Cardiac muscle cell (in vitro differentiated cells and primary cell): ENCODE measurements at regions not wholly inside any gene's neighbourhood (a gene's known extent, or its start where the extent isn't known, plus 50 kb on each side); places are given as distances from the start of the nearest gene placed in this dataset.

Experiments used
- DNase-seq, 2 donors: peaks; one replicate each; pipeline versions ENCODE4 v3.0.0 to v3.0.0-alpha.2; 2010 to 2017; ENCODE audit warnings: low read depth in 1 of 2, low spot score in 1 of 2
- H3K27ac ChIP-seq: fragments of 200-600 bp; sonication (generic); 2 replicates; pipeline ENCODE4 v1.5.1; 2016
- H3K27me3 ChIP-seq: fragments of 200-600 bp; sonication (generic); 2 replicates; pipeline ENCODE4 v1.6.0; 2016; ENCODE audit warnings: control low read depth
- H3K36me3 ChIP-seq: fragments of 200-600 bp; sonication (generic); 2 replicates; pipeline ENCODE4 v1.5.1; 2016; ENCODE audit warnings: control low read depth
- H3K4me1 ChIP-seq: fragments of 200-600 bp; sonication (generic); 2 replicates; pipeline ENCODE4 v1.8.1; 2017; ENCODE audit warnings: low read depth, mild to moderate bottlenecking, mixed run types
- H3K4me3 ChIP-seq: fragments of 200-600 bp; sonication (generic); 2 replicates; pipeline ENCODE4 v1.5.1; 2016; ENCODE audit warnings: mild to moderate bottlenecking
- H3K9me3 ChIP-seq: fragments of 200-600 bp; sonication (generic); 2 replicates; pipeline ENCODE4 v1.5.1; 2017; ENCODE audit warnings: low read depth, mild to moderate bottlenecking, control low read depth
- TF ChIP-seq, protein P1 (sequence below): IDR thresholded peaks from 2 replicates; pipeline ENCODE4 v1.5.1; 2012; ENCODE audit warnings: low read depth, mild to moderate bottlenecking, low read length

DNA sequence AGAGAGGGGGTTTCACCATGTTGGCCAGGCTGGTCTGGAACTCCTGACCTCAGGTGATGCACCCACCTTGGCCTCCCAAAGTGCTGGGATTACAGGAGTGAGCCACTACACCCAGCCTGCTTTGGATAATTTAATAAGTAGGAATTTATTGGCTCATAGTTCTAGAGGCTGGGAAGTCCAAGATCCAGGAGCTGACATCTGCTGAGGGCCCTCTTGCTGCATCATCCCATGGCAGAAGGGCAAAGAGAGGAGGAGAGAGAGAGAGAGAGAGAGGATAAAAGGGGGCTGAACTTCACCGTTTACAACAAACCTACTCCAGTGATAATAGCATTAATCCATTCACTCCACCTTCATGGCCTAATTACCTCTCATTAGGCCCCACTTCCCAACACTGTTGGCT lies 62.0 kb upstream of the HES1 start:
- Histone ChIP-seq H3K27ac (no peak overlapping the region), H3K36me3 (no peaks in the 10 kb centered on the region), H3K9me3 (no peaks in the 10 kb centered on the region), H3K4me3 (no peak overlapping the region), H3K4me1 (peaks cover 6% of the 10 kb centered on the region), H3K27me3 (no peaks in the 10 kb centered on the region)
- no peak for DNase-seq
- TF ChIP-seq, protein P1, sequence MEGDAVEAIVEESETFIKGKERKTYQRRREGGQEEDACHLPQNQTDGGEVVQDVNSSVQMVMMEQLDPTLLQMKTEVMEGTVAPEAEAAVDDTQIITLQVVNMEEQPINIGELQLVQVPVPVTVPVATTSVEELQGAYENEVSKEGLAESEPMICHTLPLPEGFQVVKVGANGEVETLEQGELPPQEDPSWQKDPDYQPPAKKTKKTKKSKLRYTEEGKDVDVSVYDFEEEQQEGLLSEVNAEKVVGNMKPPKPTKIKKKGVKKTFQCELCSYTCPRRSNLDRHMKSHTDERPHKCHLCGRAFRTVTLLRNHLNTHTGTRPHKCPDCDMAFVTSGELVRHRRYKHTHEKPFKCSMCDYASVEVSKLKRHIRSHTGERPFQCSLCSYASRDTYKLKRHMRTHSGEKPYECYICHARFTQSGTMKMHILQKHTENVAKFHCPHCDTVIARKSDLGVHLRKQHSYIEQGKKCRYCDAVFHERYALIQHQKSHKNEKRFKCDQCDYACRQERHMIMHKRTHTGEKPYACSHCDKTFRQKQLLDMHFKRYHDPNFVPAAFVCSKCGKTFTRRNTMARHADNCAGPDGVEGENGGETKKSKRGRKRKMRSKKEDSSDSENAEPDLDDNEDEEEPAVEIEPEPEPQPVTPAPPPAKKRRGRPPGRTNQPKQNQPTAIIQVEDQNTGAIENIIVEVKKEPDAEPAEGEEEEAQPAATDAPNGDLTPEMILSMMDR = no peak

DNA sequence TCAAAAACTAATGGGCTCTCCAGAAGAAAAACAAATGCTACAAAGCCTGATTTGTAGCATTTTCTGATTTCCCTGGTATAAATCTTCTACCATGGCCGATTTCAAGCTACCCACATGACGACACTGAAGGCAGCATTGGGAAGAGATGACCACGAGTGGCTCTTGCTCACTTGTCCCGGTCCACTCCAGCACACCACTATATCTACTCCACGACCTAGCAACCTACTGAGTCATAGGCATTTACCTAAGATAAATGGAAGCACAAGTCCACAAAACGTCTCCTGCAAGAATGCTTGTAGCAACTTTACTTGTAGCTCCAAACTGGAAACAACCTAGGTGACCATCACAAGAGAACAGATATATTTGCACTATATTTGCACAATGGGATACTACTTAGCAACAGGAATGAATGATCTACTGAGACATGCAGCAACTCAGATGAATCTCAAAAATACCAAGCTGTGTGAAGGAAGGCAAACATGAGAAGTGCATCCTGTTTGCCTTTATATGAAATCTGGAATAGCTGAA lies 60.8 kb upstream of the HES1 start:
- DNase-seq = no peak
- TF ChIP-seq, protein P1 = no peak
- Histone ChIP-seq H3K36me3 (no peaks in the 10 kb centered on the region), H3K27ac (no peak overlapping the region), H3K27me3 (no peaks in the 10 kb centered on the region), H3K9me3 (no peaks in the 10 kb centered on the region), H3K4me1 (peaks cover 16% of the 10 kb centered on the region), H3K4me3 (no peak overlapping the region)

DNA sequence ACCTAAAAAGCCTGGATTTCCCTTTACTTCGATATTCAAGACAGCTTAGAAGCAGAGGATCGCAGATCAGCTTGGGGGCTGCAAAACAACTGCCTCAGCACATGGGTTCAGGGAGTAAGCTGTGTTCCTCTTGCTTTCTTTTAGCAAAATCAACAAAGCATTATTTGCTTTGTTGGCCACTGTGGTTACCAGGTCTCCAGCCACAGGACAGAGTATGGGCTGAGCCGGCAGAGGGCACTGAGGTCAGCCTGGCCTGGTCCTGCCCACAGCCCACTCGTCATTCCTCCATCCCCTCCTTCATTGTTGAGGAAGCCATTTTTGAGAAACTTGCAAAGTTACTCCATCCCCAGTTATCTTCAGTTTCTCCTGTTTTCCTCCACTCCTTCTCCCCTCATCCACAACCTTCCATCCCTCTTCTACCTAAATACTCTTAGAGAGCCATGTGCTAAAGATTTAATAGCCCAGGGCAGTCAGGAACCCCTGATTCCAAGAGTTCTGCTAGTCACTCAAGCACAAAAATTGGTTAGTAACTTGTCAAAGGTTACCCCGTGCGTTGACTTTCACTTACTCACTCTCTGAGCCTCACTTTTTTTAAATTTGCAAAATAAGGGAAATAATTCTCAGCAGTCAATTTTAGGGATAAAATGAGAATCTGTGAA lies 60.0 kb upstream of the HES1 start:
- H3K4me1 ChIP-seq = peaks cover 17% of the 10 kb centered on the region
- no peaks in the 10 kb centered on the region for H3K36me3 ChIP-seq
- no peak overlapping the region for H3K4me3 ChIP-seq
- no peaks in the 10 kb centered on the region for H3K9me3 ChIP-seq
- no peak overlapping the region for H3K27ac ChIP-seq
- DNase-seq = no peak
- H3K27me3 ChIP-seq = no peaks in the 10 kb centered on the region
- TF ChIP-seq, protein P1 = no peak

DNA sequence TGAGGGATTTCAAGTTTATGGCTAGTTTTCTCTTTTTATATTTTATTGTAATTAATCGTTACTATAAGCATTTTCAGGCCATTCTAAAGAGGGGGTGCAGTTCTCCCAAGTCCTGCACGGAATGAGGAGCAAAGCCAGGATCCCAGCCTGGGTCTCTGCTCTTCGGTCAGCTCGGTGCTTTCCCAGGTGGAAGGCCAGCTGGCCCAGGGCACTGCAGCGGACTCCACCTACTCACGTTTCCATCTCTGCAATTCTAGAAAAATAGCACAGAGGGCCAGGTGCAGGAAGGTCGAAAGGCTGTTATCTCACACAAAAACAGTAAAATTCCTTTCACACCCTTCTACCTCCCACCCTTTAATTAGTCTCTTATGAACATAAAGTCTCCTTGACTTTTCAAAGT lies 59.5 kb upstream of the HES1 start:
- peaks cover 17% of the 10 kb centered on the region for H3K4me1 ChIP-seq
- H3K9me3 ChIP-seq = no peaks in the 10 kb centered on the region
- TF ChIP-seq, protein P1 = no peak
- no peak for DNase-seq
- H3K36me3 ChIP-seq = no peaks in the 10 kb centered on the region
- no peaks in the 10 kb centered on the region for H3K27me3 ChIP-seq
- H3K4me3 ChIP-seq = no peak overlapping the region
- no peak overlapping the region for H3K27ac ChIP-seq

DNA sequence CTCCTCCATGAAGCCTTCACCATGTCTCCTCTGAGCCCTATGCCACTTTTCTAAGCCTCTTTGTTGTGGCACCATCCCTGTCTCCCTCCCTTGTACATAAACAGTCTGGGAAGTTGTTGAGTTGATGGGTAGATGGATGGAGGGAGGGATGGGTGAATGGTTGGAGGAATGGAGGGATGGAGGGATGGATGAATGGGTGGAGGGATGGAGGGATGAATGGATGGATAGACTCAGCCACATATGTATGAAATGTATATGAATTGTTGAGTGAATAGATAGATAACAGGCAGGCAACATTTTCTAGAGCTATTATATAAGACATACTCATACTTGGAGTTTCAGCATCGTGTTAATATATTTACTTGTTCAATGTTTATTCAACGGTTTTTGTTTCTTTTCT lies 58.3 kb upstream of the HES1 start:
- no peaks in the 10 kb centered on the region for H3K27me3 ChIP-seq
- H3K9me3 ChIP-seq = no peaks in the 10 kb centered on the region
- TF ChIP-seq, protein P1 = no peak
- peaks cover 20% of the 10 kb centered on the region for H3K4me1 ChIP-seq
- H3K4me3 ChIP-seq = no peak overlapping the region
- DNase-seq = no peak
- H3K36me3 ChIP-seq = no peaks in the 10 kb centered on the region
- H3K27ac ChIP-seq = no peak overlapping the region
